ENCODE measurements at regions not wholly inside any gene's neighbourhood (a gene's known extent, or its start where the extent isn't known, plus 50 kb on each side); places are given as distances from the start of the nearest gene placed in this dataset.

DNA sequence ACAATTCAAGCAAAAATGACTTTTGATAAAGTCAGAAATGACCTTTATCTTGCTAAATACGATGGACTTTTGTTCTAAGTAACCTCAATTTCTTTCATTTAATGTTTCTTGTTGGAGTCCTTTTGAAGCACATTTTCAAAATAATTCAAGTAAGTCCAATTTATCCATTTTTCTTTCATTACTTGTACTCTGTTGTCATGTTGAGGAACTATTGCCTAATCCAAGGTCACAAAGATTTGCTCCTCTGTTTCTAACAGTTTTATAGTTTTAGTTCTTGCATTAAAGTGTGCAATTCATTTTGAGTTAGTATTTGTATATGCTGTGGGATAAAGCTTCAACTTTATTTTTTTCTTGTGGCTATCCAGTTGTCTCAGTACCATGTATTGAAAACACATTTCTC lies 66.7 kb downstream of the CCER1 start:
- Mint-ChIP-seq H3K27me3 (ENCODE audit: low read depth, unreplicated experiment) (no peaks in the 10 kb centered on the region), H3K36me3 (ENCODE audit: low read depth, unreplicated experiment) (no peaks in the 10 kb centered on the region), H3K4me1 (ENCODE audit: low read depth, unreplicated experiment) (no peaks in the 10 kb centered on the region), H3K4me3 (ENCODE audit: unreplicated experiment) (no peak overlapping the region), H3K9me3 (ENCODE audit: unreplicated experiment) (no peaks in the 10 kb centered on the region), H3K27ac (ENCODE audit: unreplicated experiment) (no peak overlapping the region)
- FAIRE-seq: no peak
- Histone ChIP-seq H3K9ac (ENCODE audit: low read length) (no peak overlapping the region), H3K27ac (ENCODE audit: low read depth, low read length) (no peak overlapping the region), H3K79me2 (ENCODE audit: insufficient read depth, low read length) (no peaks in the 10 kb centered on the region), H3K27me3 (ENCODE audit: insufficient read depth, low read length) (no peaks in the 10 kb centered on the region), H3K4me3 (ENCODE audit: insufficient read depth, low read depth, low read length) (no peak overlapping the region), H3K36me3 (ENCODE audit: insufficient read depth, low read length) (no peaks in the 10 kb centered on the region), H3K4me1 (ENCODE audit: insufficient read depth, low read length) (no peaks in the 10 kb centered on the region), H2AFZ (ENCODE audit: low read depth, low read length) (no peak overlapping the region), H3K4me2 (ENCODE audit: low read length) (no peak overlapping the region), H4K20me1 (ENCODE audit: insufficient read depth, low read length) (no peaks in the 10 kb centered on the region), H3K9me3 (ENCODE audit: insufficient read depth, low read depth, low read length) (no peaks in the 10 kb centered on the region)
- DNase-seq (ENCODE audit: low read depth): no peak
- no peak for TF ChIP-seq EZH2 (IDR thresholded peaks at IDR 0.05; ENCODE audit: insufficient read depth, low read length)
- TF ChIP-seq, protein P1, sequence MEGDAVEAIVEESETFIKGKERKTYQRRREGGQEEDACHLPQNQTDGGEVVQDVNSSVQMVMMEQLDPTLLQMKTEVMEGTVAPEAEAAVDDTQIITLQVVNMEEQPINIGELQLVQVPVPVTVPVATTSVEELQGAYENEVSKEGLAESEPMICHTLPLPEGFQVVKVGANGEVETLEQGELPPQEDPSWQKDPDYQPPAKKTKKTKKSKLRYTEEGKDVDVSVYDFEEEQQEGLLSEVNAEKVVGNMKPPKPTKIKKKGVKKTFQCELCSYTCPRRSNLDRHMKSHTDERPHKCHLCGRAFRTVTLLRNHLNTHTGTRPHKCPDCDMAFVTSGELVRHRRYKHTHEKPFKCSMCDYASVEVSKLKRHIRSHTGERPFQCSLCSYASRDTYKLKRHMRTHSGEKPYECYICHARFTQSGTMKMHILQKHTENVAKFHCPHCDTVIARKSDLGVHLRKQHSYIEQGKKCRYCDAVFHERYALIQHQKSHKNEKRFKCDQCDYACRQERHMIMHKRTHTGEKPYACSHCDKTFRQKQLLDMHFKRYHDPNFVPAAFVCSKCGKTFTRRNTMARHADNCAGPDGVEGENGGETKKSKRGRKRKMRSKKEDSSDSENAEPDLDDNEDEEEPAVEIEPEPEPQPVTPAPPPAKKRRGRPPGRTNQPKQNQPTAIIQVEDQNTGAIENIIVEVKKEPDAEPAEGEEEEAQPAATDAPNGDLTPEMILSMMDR (IDR thresholded peaks at IDR 0.05; ENCODE audit: insufficient read depth, low read depth, low read length): no peak

DNA sequence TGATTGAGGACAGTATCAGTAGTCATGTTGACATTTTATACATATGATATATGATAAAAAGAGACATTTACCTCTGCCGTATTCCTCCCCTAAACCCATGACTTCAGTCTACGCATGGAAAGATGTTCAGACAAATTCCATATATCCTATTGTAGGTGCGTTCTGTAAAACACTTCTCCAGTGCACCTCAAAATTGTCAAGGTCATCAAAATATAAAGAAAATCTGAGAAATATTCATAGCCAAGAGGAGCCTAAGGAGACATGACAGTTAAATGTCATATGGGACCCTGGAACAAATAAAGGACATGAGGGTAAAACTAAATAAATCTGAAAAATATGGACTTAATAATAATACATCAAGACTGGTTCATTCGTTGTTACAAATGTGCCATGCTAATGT lies 71.5 kb downstream of the CCER1 start:
- no peak for TF ChIP-seq EZH2 (IDR thresholded peaks at IDR 0.05; ENCODE audit: insufficient read depth, low read length)
- TF ChIP-seq, protein P1 (IDR thresholded peaks at IDR 0.05; ENCODE audit: insufficient read depth, low read depth, low read length): no peak
- Histone ChIP-seq H3K9me3 (ENCODE audit: insufficient read depth, low read depth, low read length) (no peaks in the 10 kb centered on the region), H3K4me1 (ENCODE audit: insufficient read depth, low read length) (no peaks in the 10 kb centered on the region), H3K27ac (ENCODE audit: low read depth, low read length) (no peak overlapping the region), H3K9ac (ENCODE audit: low read length) (no peak overlapping the region), H3K36me3 (ENCODE audit: insufficient read depth, low read length) (no peaks in the 10 kb centered on the region), H4K20me1 (ENCODE audit: insufficient read depth, low read length) (no peaks in the 10 kb centered on the region), H3K27me3 (ENCODE audit: insufficient read depth, low read length) (no peaks in the 10 kb centered on the region), H3K4me2 (ENCODE audit: low read length) (no peak overlapping the region), H3K79me2 (ENCODE audit: insufficient read depth, low read length) (no peaks in the 10 kb centered on the region), H2AFZ (ENCODE audit: low read depth, low read length) (no peak overlapping the region), H3K4me3 (ENCODE audit: insufficient read depth, low read depth, low read length) (no peak overlapping the region)
- H3K4me1 Mint-ChIP-seq (ENCODE audit: low read depth, unreplicated experiment): no peaks in the 10 kb centered on the region
- no peak overlapping the region for H3K27ac Mint-ChIP-seq (ENCODE audit: unreplicated experiment)
- DNase-seq (ENCODE audit: low read depth) (no peak), FAIRE-seq (no peak)
- H3K9me3 Mint-ChIP-seq (ENCODE audit: unreplicated experiment): no peaks in the 10 kb centered on the region
- no peak overlapping the region for H3K4me3 Mint-ChIP-seq (ENCODE audit: unreplicated experiment)
- H3K36me3 Mint-ChIP-seq (ENCODE audit: low read depth, unreplicated experiment): no peaks in the 10 kb centered on the region
- H3K27me3 Mint-ChIP-seq (ENCODE audit: low read depth, unreplicated experiment): no peaks in the 10 kb centered on the region

DNA sequence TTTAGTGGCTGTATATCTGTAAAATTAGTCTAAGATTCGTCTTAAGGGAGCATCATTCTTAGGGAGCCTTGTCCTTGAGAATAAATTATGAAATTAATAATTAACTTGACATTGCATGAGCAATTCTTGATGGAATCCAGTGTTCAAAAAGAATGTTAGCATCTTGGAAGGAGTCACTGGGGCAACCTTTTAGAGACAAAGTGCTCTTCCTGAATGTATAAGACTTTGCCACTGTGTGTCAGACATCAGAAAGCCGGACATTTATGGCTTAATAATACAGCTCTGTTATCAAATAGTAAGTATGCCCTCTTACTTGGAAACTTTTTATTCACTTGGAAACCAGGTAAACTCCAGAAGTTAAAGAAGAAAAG lies 83.3 kb downstream of the CCER1 start:
- Mint-ChIP-seq H3K9me3 (ENCODE audit: unreplicated experiment) (no peaks in the 10 kb centered on the region), H3K4me1 (ENCODE audit: low read depth, unreplicated experiment) (no peaks in the 10 kb centered on the region), H3K27ac (ENCODE audit: unreplicated experiment) (no peak overlapping the region), H3K27me3 (ENCODE audit: low read depth, unreplicated experiment) (no peaks in the 10 kb centered on the region), H3K36me3 (ENCODE audit: low read depth, unreplicated experiment) (no peaks in the 10 kb centered on the region), H3K4me3 (ENCODE audit: unreplicated experiment) (no peak overlapping the region)
- H3K4me1 ChIP-seq (ENCODE audit: insufficient read depth, low read length): no peaks in the 10 kb centered on the region
- H3K79me2 ChIP-seq (ENCODE audit: insufficient read depth, low read length): no peaks in the 10 kb centered on the region
- H3K36me3 ChIP-seq (ENCODE audit: insufficient read depth, low read length): no peaks in the 10 kb centered on the region
- no peaks in the 10 kb centered on the region for H3K27me3 ChIP-seq (ENCODE audit: insufficient read depth, low read length)
- no peak overlapping the region for H3K4me3 ChIP-seq (ENCODE audit: insufficient read depth, low read depth, low read length)
- no peak overlapping the region for H2AFZ ChIP-seq (ENCODE audit: low read depth, low read length)
- no peak overlapping the region for H3K9ac ChIP-seq (ENCODE audit: low read length)
- FAIRE-seq: no peak
- no peaks in the 10 kb centered on the region for H4K20me1 ChIP-seq (ENCODE audit: insufficient read depth, low read length)
- no peaks in the 10 kb centered on the region for H3K9me3 ChIP-seq (ENCODE audit: insufficient read depth, low read depth, low read length)
- TF ChIP-seq EZH2 (IDR thresholded peaks at IDR 0.05; ENCODE audit: insufficient read depth, low read length): no peak
- TF ChIP-seq, protein P1 (IDR thresholded peaks at IDR 0.05; ENCODE audit: insufficient read depth, low read depth, low read length): no peak
- H3K4me2 ChIP-seq (ENCODE audit: low read length): no peak overlapping the region
- no peak for DNase-seq (ENCODE audit: low read depth)
- H3K27ac ChIP-seq (ENCODE audit: low read depth, low read length): no peak overlapping the region
